ENCODE measurements at regions not wholly inside any gene's neighbourhood (a gene's known extent, or its start where the extent isn't known, plus 50 kb on each side); places are given as distances from the start of the nearest gene placed in this dataset.
"Not testable (repeated sequence)": the region's sequence is repeated elsewhere in the genome, so short reads cannot be mapped to it uniquely, and the experiment has no call there.

DNA sequence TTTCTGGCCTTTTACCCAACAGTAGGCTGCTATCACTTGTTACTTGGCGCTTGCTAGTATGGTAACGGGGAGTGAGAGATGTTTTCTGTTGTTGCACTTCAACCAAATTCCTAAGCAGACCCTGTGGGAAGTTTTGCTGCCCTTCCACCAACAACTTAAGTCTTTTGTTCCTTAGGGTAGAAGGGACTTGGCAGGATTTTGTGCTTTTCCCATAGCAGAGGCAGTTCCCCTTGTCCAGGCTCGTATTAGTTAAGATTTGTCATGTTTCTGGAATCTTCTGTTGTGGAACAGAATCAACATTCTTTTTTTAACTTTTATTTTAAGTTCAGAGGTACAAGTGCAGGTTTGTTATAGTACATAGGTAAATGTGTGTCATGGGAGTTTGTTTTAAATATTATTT, 73.2 kb upstream of the SGIP1 start:
- DNase-seq (ENCODE audit: low spot score) = no peak

DNA sequence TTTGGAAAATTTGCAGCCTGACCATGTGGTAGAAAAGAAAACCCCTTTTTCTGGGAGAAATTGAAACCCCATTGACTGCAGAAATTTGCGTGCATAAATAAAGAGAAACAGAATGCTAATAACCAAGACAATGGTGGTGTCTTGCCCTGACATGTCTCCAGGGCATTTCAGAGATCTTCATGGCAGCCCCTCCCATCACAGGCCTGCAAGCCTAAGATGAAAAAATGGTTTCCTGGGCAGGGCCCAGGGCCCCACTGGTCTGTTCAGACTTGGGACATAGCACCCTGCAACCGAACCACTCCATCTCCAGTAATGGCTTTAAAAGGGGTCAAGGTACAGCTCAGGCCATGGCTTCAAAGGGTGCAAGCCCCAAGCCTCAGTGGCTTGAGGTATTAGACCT, 71.6 kb upstream of the SGIP1 start:
- no peak for DNase-seq (ENCODE audit: low spot score)

DNA sequence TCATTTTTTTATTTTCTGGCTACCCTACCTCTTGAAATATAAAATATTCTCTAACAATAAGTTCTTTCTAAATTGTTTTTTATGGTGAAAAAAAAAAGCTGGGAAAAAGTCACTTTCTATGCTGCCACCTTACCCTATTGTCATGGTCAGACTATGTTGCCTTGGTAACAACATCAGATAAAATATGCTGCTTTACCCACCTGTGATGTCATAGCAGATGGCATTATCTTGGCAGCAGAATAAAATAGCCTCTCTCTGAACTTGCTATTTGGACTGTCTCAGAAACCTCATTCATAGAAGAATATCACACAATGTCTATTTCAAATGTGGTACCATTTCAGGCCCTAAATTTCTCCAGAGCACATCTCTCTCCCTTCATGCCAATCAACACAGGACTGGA, 69.6 kb upstream of the SGIP1 start:
- DNase-seq (ENCODE audit: low spot score) = no peak

DNA sequence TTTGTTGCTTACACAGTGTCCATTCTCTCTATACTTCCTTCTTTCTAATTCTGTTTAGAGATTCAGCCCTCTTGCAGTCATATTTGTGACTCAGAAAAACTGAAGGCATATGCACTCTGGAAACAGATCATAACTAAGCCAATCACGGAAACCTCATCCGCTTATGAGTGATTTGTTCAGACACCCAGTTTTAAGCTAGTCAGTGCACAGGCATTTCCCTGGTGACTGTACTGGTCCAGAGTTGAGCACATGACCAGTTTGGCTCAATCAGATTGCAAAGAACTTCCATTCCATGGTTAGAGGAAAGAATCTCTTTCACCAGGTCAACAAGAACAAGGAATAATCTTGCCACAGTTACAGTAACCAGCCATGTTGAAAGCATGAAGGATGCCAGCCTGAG, 69.2 kb upstream of the SGIP1 start:
- DNase-seq (ENCODE audit: low spot score) = no peak

DNA sequence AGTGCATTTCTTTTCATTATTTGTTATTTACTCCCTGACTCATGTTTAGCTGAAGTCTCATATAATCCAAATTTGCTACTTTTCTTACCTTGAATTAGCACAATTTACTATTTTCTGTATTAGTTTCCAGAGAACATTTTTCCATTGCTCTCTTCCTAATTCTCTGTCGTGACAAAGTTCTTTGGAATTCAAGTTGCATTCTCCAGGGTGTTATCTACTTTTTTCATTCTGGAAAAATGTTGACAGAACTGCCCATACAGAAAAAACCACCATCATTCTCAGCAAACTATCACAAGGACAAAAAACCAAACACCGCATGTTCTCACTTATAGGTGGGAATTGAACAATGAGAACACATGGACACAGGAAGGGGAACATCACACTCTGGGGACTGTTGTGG, 67.3 kb upstream of the SGIP1 start:
- not testable (repeated sequence) for DNase-seq (ENCODE audit: low spot score)

DNA sequence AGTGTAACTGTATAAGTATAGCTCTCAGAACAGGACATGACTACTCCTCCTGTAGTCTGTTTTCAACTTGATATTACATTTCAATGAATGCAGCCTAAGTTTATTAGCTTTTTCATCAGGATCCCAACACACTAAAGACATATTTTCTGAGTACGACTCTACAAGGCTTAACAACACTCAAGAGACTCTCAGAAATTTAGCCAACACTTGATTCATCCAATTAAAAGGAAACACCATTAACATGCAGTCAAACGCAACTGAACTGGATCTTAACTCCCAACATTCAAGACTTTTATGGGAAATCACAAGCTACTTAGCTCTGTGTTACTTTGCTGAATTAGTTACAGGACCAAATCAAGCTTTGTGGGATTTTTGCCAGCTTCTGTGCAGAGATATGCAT, 65.2 kb upstream of the SGIP1 start:
- DNase-seq (ENCODE audit: low spot score) = no peak

- DNase-seq (ENCODE audit: low spot score) = no peak
These were observed 58.0 kb upstream of the SGIP1 start for GRCh38 chr1:66475940-66476339.

- no peak for DNase-seq (ENCODE audit: low spot score)
These were observed 57.2 kb upstream of the SGIP1 start for GRCh38 chr1:66476774-66477173.

DNA sequence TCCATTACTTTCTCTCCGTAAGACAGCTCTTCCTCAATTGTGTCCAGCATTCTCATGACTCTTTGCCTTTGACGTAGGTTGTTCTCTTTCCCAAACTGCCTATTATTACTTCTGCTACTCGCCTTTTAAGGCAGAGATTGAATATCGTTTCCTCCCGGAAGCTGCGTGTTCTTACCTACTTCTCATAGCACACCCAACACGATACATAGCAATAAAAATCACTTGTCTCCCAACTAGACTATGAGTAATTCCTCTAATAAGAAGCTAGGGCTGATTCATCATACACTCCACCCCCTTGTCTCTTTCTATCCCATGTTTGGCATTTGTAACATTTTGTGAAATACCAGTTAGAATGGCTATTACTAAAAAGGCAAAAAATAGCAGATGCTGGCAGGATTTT, 55.8 kb upstream of the SGIP1 start:
- no peak for DNase-seq (ENCODE audit: low spot score)

DNA sequence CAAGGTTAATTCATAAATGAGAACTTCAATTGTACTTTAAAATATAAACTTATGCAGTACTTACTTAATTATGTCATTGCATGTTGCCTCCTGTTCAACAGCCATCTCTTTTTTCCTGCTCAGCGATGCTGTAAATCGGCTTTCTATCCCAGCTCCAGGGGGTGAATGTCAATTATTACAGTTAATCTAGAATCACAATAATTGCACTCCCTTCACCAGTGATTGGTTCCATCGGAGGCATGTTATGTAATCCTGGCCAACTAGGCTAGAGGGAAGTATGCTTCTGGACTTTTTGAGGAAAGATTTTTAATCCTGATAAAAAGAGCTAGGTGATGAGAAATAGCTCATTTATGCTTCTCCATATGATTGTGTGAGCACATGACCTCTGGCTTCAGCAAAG, 53.8 kb upstream of the SGIP1 start:
- DNase-seq (ENCODE audit: low spot score) = no peak

DNA sequence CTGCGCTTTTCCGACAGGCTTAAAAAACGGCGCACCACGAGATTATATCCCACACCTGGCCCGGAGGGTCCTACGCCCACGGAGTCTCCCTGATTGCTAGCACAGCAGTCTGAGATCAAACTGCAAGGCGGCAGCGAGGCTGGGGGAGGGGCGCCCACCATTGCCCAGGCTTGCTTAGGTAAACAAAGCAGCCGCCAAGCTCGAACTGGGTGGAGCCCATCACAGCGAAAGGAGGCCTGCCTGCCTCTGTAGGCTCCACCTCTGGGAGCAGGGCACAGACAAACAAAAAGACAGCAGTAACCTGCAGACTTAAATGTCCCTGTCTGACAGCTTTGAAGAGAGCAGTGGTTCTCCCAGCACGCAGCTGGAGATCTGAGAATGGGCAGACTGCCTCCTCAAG, 52.7 kb upstream of the SGIP1 start:
- DNase-seq (ENCODE audit: low spot score) = not testable (repeated sequence)

Measured in cerebellar cortex (tissue), 1 donor.